ENCODE measurements at regions not wholly inside any gene's neighbourhood (a gene's known extent, or its start where the extent isn't known, plus 50 kb on each side); places are given as distances from the start of the nearest gene placed in this dataset.

GRCh38 chr9:106716820-106717219 is 146.1 kb upstream of the ZNF462 start:
- peaks cover 2% of the 10 kb centered on the region for H3K9me3 Mint-ChIP-seq
- no peak overlapping the region for H3K27ac Mint-ChIP-seq
- H3K36me3 Mint-ChIP-seq = no peaks in the 10 kb centered on the region
- H3K4me1 Mint-ChIP-seq = peaks cover 27% of the 10 kb centered on the region
- TF ChIP-seq, protein P1, sequence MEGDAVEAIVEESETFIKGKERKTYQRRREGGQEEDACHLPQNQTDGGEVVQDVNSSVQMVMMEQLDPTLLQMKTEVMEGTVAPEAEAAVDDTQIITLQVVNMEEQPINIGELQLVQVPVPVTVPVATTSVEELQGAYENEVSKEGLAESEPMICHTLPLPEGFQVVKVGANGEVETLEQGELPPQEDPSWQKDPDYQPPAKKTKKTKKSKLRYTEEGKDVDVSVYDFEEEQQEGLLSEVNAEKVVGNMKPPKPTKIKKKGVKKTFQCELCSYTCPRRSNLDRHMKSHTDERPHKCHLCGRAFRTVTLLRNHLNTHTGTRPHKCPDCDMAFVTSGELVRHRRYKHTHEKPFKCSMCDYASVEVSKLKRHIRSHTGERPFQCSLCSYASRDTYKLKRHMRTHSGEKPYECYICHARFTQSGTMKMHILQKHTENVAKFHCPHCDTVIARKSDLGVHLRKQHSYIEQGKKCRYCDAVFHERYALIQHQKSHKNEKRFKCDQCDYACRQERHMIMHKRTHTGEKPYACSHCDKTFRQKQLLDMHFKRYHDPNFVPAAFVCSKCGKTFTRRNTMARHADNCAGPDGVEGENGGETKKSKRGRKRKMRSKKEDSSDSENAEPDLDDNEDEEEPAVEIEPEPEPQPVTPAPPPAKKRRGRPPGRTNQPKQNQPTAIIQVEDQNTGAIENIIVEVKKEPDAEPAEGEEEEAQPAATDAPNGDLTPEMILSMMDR (IDR thresholded peaks at IDR 0.05; ENCODE audit: unreplicated experiment) = no peak
- H3K4me3 Mint-ChIP-seq = no peak overlapping the region
- no peaks in the 10 kb centered on the region for H3K27me3 Mint-ChIP-seq (ENCODE audit: low read depth)
- DNase-seq (ENCODE audit: low spot score in 2 of 2, unreplicated experiment in 2 of 2) = no peak

- peaks cover 5% of the 10 kb centered on the region for H3K9me3 Mint-ChIP-seq
- H3K4me3 Mint-ChIP-seq = no peak overlapping the region
- no peaks in the 10 kb centered on the region for H3K27me3 Mint-ChIP-seq (ENCODE audit: low read depth)
- H3K36me3 Mint-ChIP-seq = no peaks in the 10 kb centered on the region
- H3K27ac Mint-ChIP-seq = peak overlapping the region; percentile 96
- TF ChIP-seq, protein P1 (IDR thresholded peaks at IDR 0.05; ENCODE audit: unreplicated experiment) = no peak
- DNase-seq (ENCODE audit: low spot score in 2 of 2, unreplicated experiment in 2 of 2) = no peak
- H3K4me1 Mint-ChIP-seq = peaks cover 24% of the 10 kb centered on the region
These were observed 145.3 kb upstream of the ZNF462 start for GRCh38 chr9:106717686-106718085.

DNA sequence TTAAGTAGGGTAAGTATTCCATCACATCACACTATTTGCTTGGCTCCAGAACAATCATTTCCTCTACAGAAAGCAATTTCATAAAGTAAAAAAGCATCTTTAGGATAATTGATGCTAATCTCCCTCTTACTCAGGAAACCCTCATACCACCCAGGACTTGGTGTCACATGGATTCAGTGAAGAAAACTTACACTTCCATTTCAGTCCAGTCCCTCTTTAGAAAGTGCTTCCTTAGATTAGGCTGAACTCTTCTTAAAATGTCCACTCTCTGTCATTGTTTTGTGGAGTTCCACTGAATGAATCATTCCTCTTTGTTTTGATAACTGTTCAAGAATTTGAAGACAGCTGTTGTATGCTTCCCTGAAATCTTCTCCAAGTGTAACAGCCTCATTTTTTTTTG is 144.0 kb upstream of the ZNF462 start:
- TF ChIP-seq, protein P1 (IDR thresholded peaks at IDR 0.05; ENCODE audit: unreplicated experiment) = no peak
- H3K4me1 Mint-ChIP-seq = peaks cover 23% of the 10 kb centered on the region
- no peaks in the 10 kb centered on the region for H3K36me3 Mint-ChIP-seq
- H3K4me3 Mint-ChIP-seq = no peak overlapping the region
- no peak for DNase-seq (ENCODE audit: low spot score in 2 of 2, unreplicated experiment in 2 of 2)
- H3K27me3 Mint-ChIP-seq (ENCODE audit: low read depth) = no peaks in the 10 kb centered on the region
- peaks cover 5% of the 10 kb centered on the region for H3K9me3 Mint-ChIP-seq
- peak overlapping the region; percentile 26 for H3K27ac Mint-ChIP-seq

GRCh38 chr9:106722051-106722753 is 140.8 kb upstream of the ZNF462 start:
- Mint-ChIP-seq H3K36me3 (no peaks in the 10 kb centered on the region), H3K4me3 (no peak overlapping the region), H3K27me3 (ENCODE audit: low read depth) (no peaks in the 10 kb centered on the region), H3K27ac (no peak overlapping the region), H3K4me1 (peaks cover 32% of the 10 kb centered on the region), H3K9me3 (peaks cover 5% of the 10 kb centered on the region)
- no peak for DNase-seq (ENCODE audit: low spot score in 2 of 2, unreplicated experiment in 2 of 2)
- TF ChIP-seq, protein P1 (IDR thresholded peaks at IDR 0.05; ENCODE audit: unreplicated experiment) = no peak

- DNase-seq (ENCODE audit: low spot score in 2 of 2, unreplicated experiment in 2 of 2) = no peak
- peaks cover 5% of the 10 kb centered on the region for H3K9me3 Mint-ChIP-seq
- no peaks in the 10 kb centered on the region for H3K27me3 Mint-ChIP-seq (ENCODE audit: low read depth)
- H3K36me3 Mint-ChIP-seq = no peaks in the 10 kb centered on the region
- no peak overlapping the region for H3K4me3 Mint-ChIP-seq
- H3K27ac Mint-ChIP-seq = no peak overlapping the region
- TF ChIP-seq, protein P1 (IDR thresholded peaks at IDR 0.05; ENCODE audit: unreplicated experiment) = no peak
- peaks cover 16% of the 10 kb centered on the region for H3K4me1 Mint-ChIP-seq
These were observed 139.0 kb upstream of the ZNF462 start for GRCh38 chr9:106723926-106724325.

Measured in mesothelial cell of epicardium (in vitro differentiated cells).